GM23248 (cell line): ENCODE measurements at regions not wholly inside any gene's neighbourhood (a gene's known extent, or its start where the extent isn't known, plus 50 kb on each side); places are given as distances from the start of the nearest gene placed in this dataset. TPM values are rescaled to one million over a fixed set of nuclear protein-coding genes. Genes with fewer than 3 reads are reported as not detected.

Experiments
- DNase-seq: peaks from one replicate; pipeline ENCODE4 v3.0.0-alpha.2; 2015
- H2AFZ ChIP-seq: fragments of 200-600 bp; sonication (generic); 2 replicates; pipeline ENCODE4 v1.6.1; 2016; ENCODE audit warnings: antibody characterized with exemption
- H3F3A ChIP-seq: fragments of 200-600 bp; sonication (generic); 2 replicates; pipeline ENCODE4 v1.6.1; 2016; ENCODE audit warnings: mild to moderate bottlenecking, antibody characterized with exemption, mixed run types; ENCODE audit not compliant: insufficient read depth
- H3K27ac ChIP-seq: fragments of 200-600 bp; sonication (generic); 2 replicates; pipeline ENCODE4 v1.5.1; 2016; ENCODE audit warnings: mild to moderate bottlenecking
- H3K27me3 ChIP-seq: fragments of 200-600 bp; sonication (generic); replicated peaks from 2 replicates; pipeline ENCODE4 v1.6.1; 2016; ENCODE audit warnings: mild to moderate bottlenecking; ENCODE audit not compliant: insufficient read depth
- H3K36me3 ChIP-seq: fragments of 200-600 bp; sonication (generic); 2 replicates; pipeline ENCODE4 v1.6.1; 2016; ENCODE audit warnings: low read depth, mild to moderate bottlenecking
- H3K4me1 ChIP-seq: fragments of 200-600 bp; sonication (generic); 2 replicates; pipeline ENCODE4 v1.6.1; 2016; ENCODE audit warnings: mild to moderate bottlenecking; ENCODE audit not compliant: insufficient read depth
- H3K4me2 ChIP-seq: fragments of 200-600 bp; sonication (generic); one replicate; pipeline ENCODE4 v1.6.1; 2016; ENCODE audit warnings: mild to moderate bottlenecking; ENCODE audit not compliant: unreplicated experiment
- H3K4me3 ChIP-seq: fragments of 200-600 bp; sonication (generic); 2 replicates; pipeline ENCODE4 v1.5.1; 2016; ENCODE audit warnings: mild to moderate bottlenecking
- H3K79me2 ChIP-seq: fragments of 200-600 bp; sonication (generic); 2 replicates; pipeline ENCODE4 v1.6.1; 2016; ENCODE audit warnings: mild to moderate bottlenecking; ENCODE audit not compliant: insufficient read depth
- H3K9ac ChIP-seq: fragments of 200-600 bp; sonication (generic); 2 replicates; pipeline ENCODE4 v1.6.1; 2016; ENCODE audit warnings: mild to moderate bottlenecking
- H3K9me2 ChIP-seq: fragments of 200-600 bp; sonication (generic); 2 replicates; pipeline ENCODE4 v1.6.1; 2016; ENCODE audit warnings: mixed run types, mild to moderate bottlenecking, moderate library complexity; ENCODE audit not compliant: insufficient read depth
- H3K9me3 ChIP-seq: fragments of 200-600 bp; sonication (generic); one replicate; pipeline ENCODE4 v1.6.1; 2017; ENCODE audit warnings: low read depth
- H4K20me1 ChIP-seq: fragments of 200-600 bp; sonication (generic); 2 replicates; pipeline ENCODE4 v1.6.0; 2016; ENCODE audit not compliant: insufficient read depth
- EZH2 ChIP-seq: fragments of 200-600 bp; sonication (generic); IDR thresholded peaks from 2 replicates; pipeline ENCODE4 v1.6.1; 2018; ENCODE audit warnings: antibody characterized with exemption, mild to moderate bottlenecking; ENCODE audit not compliant: insufficient read depth, poor library complexity, severe bottlenecking
- EZH2phosphoT487 ChIP-seq: fragments of 200-600 bp; sonication (generic); IDR thresholded peaks from 2 replicates; pipeline ENCODE4 v1.6.1; 2018; ENCODE audit warnings: antibody characterized with exemption, moderate library complexity, mild to moderate bottlenecking, low read depth; ENCODE audit not compliant: insufficient read depth
- WGBS, 2 experiments: methylation state at CpG; one replicate each; pipeline ENCODE4 v1.1.6; 2015 to 2017; ENCODE audit warnings: low lambda C conversion rate in 2 of 2, low coverage in 1 of 2; ENCODE audit errors: missing lambda C conversion rate in 2 of 2; 5-methylcytosine and 5-hydroxymethylcytosine counted together
- in situ Hi-C: fragments of 300-500 bp; cut with MboI; formaldehyde crosslinking; loops from 2 replicates; pipeline ENCODE4 v1.15.0; 2020
- small RNA-seq: library from RNA; depleted of rRNA; stranded (forward); fragments of <200 nt; gene quantifications from one replicate; pipeline ENCODE3, GENCODE V24; 2014; ENCODE audit warnings: low read depth, low replicate concordance

- Histone ChIP-seq H3K9ac (no peak overlapping the region), H3K4me2 (no peak overlapping the region), H3K4me1 (peaks cover 4% of the 10 kb centered on the region; the same call in 1 of the 2 replicates), H3K27me3 (no peaks in the 10 kb centered on the region), H3K9me3 (no peaks in the 10 kb centered on the region), H3K9me2 (no peaks in the 10 kb centered on the region), H3K27ac (no peak overlapping the region), H3K4me3 (no peak overlapping the region), H3F3A (no peaks in the 10 kb centered on the region), H3K79me2 (no peaks in the 10 kb centered on the region), H4K20me1 (no peaks in the 10 kb centered on the region), H3K36me3 (no peaks in the 10 kb centered on the region), H2AFZ (peak overlapping the region; percentile 33; the same call in 1 of the 2 replicates)
- TF ChIP-seq EZH2phosphoT487 (no peak), EZH2 (no peak)
- WGBS, 2 experiments, result 40 to 45% methylated on average over 2 of the region's 2 CpGs
- no peak for DNase-seq
- in situ Hi-C loops, result no loop called here
Measured at GRCh38 chr12:91241756-91242155, 59.1 kb upstream of the DCN start.

GRCh38 chr12:91240386-91241095, 57.9 kb upstream of the DCN start:
- no peaks in the 10 kb centered on the region for H3K9me2 ChIP-seq
- no peaks in the 10 kb centered on the region for H3K27me3 ChIP-seq
- WGBS, 2 experiments, result 53 to 68% methylated on average over 4 of the region's 4 CpGs
- in situ Hi-C loops, result no loop called here
- DNase-seq, result no peak
- H3F3A ChIP-seq, result no peaks in the 10 kb centered on the region
- H3K79me2 ChIP-seq, result no peaks in the 10 kb centered on the region
- 0 out of 2 replicates have a peak overlapping the region, but pooled peaks have one; percentile 35 for H2AFZ ChIP-seq
- no peak overlapping the region for H3K27ac ChIP-seq
- no peaks in the 10 kb centered on the region for H3K9me3 ChIP-seq
- peaks cover 4% of the 10 kb centered on the region; the same call in 1 of the 2 replicates for H3K4me1 ChIP-seq
- TF ChIP-seq EZH2, result no peak
- no peak for TF ChIP-seq EZH2phosphoT487
- no peak overlapping the region for H3K4me2 ChIP-seq
- no peaks in the 10 kb centered on the region for H3K36me3 ChIP-seq
- no peak overlapping the region for H3K9ac ChIP-seq
- H4K20me1 ChIP-seq, result no peaks in the 10 kb centered on the region
- H3K4me3 ChIP-seq, result no peak overlapping the region

- no peaks in the 10 kb centered on the region for H3K27me3 ChIP-seq
- peaks cover 4% of the 10 kb centered on the region; the same call in 1 of the 2 replicates for H3K4me1 ChIP-seq
- no peaks in the 10 kb centered on the region for H3K79me2 ChIP-seq
- no peak overlapping the region for H3K27ac ChIP-seq
- H4K20me1 ChIP-seq, result no peaks in the 10 kb centered on the region
- no peaks in the 10 kb centered on the region for H3K36me3 ChIP-seq
- WGBS, 2 experiments, result 47 to 50% methylated on average over 3 of the region's 3 CpGs
- H3K9ac ChIP-seq, result no peak overlapping the region
- H2AFZ ChIP-seq, result peak overlapping the region; percentile 12
- in situ Hi-C loops, result no loop called here
- no peak overlapping the region for H3K4me2 ChIP-seq
- H3F3A ChIP-seq, result no peaks in the 10 kb centered on the region
- TF ChIP-seq EZH2 (no peak), EZH2phosphoT487 (no peak)
- no peak overlapping the region for H3K4me3 ChIP-seq
- no peaks in the 10 kb centered on the region for H3K9me3 ChIP-seq
- H3K9me2 ChIP-seq, result no peaks in the 10 kb centered on the region
- DNase-seq, result no peak
Measured at GRCh38 chr12:91239481-91239880, 56.9 kb upstream of the DCN start.

Small RNA genes in the stretch of these regions (small RNA-seq; reads per million reads assigned to genes)
- not detected for gene AC090049.2
- gene RF02110, result not detected
